ENCODE measurements at regions not wholly inside any gene's neighbourhood (a gene's known extent, or its start where the extent isn't known, plus 50 kb on each side); places are given as distances from the start of the nearest gene placed in this dataset.
"Not testable (repeated sequence)": the region's sequence is repeated elsewhere in the genome, so short reads cannot be mapped to it uniquely, and the experiment has no call there.

DNA sequence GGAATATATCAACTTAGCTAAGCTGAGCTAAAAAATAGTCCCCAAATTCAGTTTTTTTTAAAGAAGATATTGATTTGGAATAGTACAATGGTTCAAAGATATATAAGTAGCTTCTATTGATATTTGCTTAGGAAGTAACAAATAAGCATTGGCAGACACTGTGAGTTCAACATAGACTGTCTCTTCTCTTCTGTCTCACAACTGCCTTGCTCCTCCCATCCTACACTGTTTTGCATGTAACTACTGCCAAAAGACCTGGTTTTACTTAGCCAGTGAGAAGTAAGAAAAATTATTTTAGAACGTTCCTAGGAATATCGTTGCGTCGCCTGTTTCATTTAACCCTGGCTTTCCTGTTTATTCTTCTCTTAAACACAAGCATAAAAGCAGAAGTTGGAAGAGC lies 859.0 kb upstream of the SPRY2 start:
- H3K27ac ChIP-seq, result no peak overlapping the region

DNA sequence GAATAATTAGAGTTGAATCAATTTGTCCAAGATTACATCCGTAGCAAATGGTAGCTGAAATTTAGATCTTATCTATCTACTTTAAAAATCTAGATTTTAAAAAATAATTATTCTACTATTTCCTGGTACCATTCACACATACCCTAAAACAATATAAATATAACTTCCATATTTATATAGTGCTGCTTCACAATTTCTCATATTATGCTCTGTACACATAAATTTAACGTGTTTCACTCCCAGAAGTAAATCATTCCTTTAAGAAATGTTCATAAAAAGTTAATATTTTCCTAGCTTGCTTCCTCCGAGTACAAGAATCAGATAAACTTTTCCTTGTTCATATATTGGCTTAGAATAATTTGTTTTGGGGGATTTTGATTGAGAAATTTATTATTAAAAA lies 857.0 kb upstream of the SPRY2 start:
- Histone ChIP-seq H3K36me3 (ENCODE audit: insufficient read depth, low read length) (no peaks in the 10 kb centered on the region), H3K9me3 (ENCODE audit: low read depth, low read length) (no peaks in the 10 kb centered on the region), H3K27ac (no peak overlapping the region), H3K4me3 (no peak overlapping the region), H3K9ac (ENCODE audit: insufficient read length) (no peak overlapping the region)
- no peak for TF ChIP-seq POLR2AphosphoS5 (IDR thresholded peaks at IDR 0.05; ENCODE audit: borderline replicate concordance, low read depth, low read length)
- TF ChIP-seq FOXP2 (optimal IDR thresholded peaks at IDR 0.05; ENCODE audit: control extremely low read depth, extremely low read length, insufficient read depth), result no peak
- TF ChIP-seq EZH2 (IDR thresholded peaks at IDR 0.05), result no peak
- DNase-seq (ENCODE audit: low read depth, low spot score), result no peak

More for the DNA sequence above, 859.0 kb upstream of the SPRY2 start:
- Histone ChIP-seq H3K9ac (ENCODE audit: insufficient read length) (no peak overlapping the region), H3K36me3 (ENCODE audit: insufficient read depth, low read length) (no peaks in the 10 kb centered on the region), H3K9me3 (ENCODE audit: low read depth, low read length) (no peaks in the 10 kb centered on the region), H3K4me3 (no peak overlapping the region)
- no peak for DNase-seq (ENCODE audit: low read depth, low spot score)
- no peak for TF ChIP-seq POLR2AphosphoS5 (IDR thresholded peaks at IDR 0.05; ENCODE audit: borderline replicate concordance, low read depth, low read length)
- no peak for TF ChIP-seq EZH2 (IDR thresholded peaks at IDR 0.05)
- no peak for TF ChIP-seq FOXP2 (optimal IDR thresholded peaks at IDR 0.05; ENCODE audit: control extremely low read depth, extremely low read length, insufficient read depth)

DNA sequence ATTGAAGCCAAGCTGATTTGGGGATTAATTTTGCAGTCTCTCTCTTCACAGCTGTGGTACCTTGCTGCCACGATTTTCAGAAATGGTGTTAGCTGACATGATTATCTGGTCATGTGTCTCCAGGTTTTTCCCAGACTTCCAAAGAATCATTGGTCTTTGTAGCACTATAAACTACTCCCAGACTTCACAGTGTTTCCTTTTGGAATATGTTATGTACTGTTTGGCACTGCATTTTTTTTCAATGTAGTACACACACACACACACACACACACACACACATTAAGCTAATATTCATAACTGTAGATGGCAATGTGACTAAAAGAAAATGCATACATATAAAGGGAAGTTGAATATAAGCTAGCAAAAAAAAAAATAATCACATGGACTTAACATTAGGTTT lies 856.6 kb upstream of the SPRY2 start:
- no peak overlapping the region for H3K4me3 ChIP-seq
- no peak overlapping the region for H3K27ac ChIP-seq
- no peaks in the 10 kb centered on the region for H3K9me3 ChIP-seq (ENCODE audit: low read depth, low read length)
- H3K36me3 ChIP-seq (ENCODE audit: insufficient read depth, low read length), result no peaks in the 10 kb centered on the region
- TF ChIP-seq POLR2AphosphoS5 (IDR thresholded peaks at IDR 0.05; ENCODE audit: borderline replicate concordance, low read depth, low read length), result no peak
- no peak for TF ChIP-seq FOXP2 (optimal IDR thresholded peaks at IDR 0.05; ENCODE audit: control extremely low read depth, extremely low read length, insufficient read depth)
- no peak for TF ChIP-seq EZH2 (IDR thresholded peaks at IDR 0.05)
- no peak for DNase-seq (ENCODE audit: low read depth, low spot score)
- no peak overlapping the region for H3K9ac ChIP-seq (ENCODE audit: insufficient read length)

DNA sequence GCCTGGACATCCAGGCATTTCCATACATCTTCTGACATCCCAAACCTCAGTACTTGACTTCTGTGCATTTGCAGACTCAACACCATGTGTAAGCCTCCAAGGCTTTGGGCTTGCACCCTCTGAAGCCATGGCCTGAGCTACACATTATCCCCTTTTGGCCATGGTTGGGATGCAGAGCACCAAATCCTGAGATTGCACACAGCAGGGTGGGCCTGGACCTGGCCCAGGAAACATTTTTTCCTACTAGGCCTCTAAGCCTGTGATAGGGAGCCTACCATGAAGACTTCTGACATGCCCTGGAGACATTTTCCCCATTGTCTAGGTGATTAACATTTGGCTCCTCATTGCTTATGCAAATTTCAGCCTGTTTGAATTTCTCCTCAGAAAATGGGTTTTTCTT lies 853.4 kb upstream of the SPRY2 start:
- no peak for DNase-seq (ENCODE audit: low read depth, low spot score)
- Histone ChIP-seq H3K27ac (no peak overlapping the region), H3K4me3 (no peak overlapping the region), H3K36me3 (ENCODE audit: insufficient read depth, low read length) (no peaks in the 10 kb centered on the region), H3K9ac (ENCODE audit: insufficient read length) (no peak overlapping the region), H3K9me3 (ENCODE audit: low read depth, low read length) (no peaks in the 10 kb centered on the region)
- no peak for TF ChIP-seq EZH2 (IDR thresholded peaks at IDR 0.05)
- TF ChIP-seq FOXP2 (optimal IDR thresholded peaks at IDR 0.05; ENCODE audit: control extremely low read depth, extremely low read length, insufficient read depth), result no peak
- TF ChIP-seq POLR2AphosphoS5 (IDR thresholded peaks at IDR 0.05; ENCODE audit: borderline replicate concordance, low read depth, low read length), result no peak

DNA sequence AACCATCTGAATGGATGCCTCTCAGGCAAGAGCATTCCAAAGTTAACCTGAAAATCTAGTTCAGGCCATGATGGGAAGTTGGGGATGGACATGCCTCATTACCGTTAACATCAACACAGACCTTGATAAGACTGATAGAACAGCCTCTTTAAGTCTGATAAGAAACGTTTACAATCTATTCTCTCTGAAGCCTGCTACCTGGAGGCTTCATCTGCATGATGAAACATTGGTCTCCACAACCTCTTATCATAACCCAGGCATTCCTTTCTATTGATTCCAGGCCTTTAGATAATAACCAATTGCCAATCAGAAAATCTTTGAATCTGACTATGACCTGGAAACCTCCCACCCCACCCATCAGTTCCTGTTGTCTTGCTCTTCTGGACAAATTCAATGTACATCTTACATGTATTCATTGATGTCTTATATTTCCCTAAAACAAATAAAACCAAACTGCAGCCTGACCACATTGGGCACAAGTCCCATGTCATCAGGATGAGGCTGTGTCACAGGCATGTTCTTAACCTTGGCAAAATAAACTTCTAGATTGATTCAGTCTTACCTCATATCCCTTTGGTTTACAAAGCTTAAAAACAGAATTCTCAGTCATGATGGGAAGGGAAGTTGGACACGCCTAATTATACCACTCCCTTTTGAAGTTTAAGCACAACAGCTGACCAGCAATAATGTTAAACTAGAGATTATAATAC lies 843.8 kb upstream of the SPRY2 start:
- no peak overlapping the region for H3K4me3 ChIP-seq
- no peak overlapping the region for H3K9ac ChIP-seq (ENCODE audit: insufficient read length)
- no peak for DNase-seq (ENCODE audit: low read depth, low spot score)
- no peak overlapping the region for H3K27ac ChIP-seq
- H3K36me3 ChIP-seq (ENCODE audit: insufficient read depth, low read length), result no peaks in the 10 kb centered on the region
- TF ChIP-seq EZH2 (IDR thresholded peaks at IDR 0.05) (no peak), POLR2AphosphoS5 (IDR thresholded peaks at IDR 0.05; ENCODE audit: borderline replicate concordance, low read depth, low read length) (no peak), FOXP2 (optimal IDR thresholded peaks at IDR 0.05; ENCODE audit: control extremely low read depth, extremely low read length, insufficient read depth) (no peak)
- no peaks in the 10 kb centered on the region for H3K9me3 ChIP-seq (ENCODE audit: low read depth, low read length)

DNA sequence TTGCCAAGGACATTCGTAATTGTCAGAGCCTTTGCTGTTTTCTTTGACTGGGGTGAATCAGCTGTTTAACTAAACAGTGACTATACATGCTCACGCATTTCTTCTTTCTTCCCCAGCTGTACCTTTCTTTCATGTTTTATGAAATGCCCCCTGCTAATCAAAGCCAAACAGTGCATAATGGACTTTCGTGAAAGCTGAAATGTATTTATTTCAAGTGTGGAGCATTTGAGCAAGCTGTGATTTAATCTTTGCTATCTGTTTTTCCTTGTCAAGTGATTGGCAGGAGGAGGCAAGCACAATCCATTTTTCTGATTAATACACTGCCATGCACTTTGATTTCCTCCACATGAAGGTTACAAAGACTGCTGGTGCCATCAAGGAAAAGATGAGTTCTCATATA lies 831.7 kb upstream of the SPRY2 start:
- no peak overlapping the region for H3K4me3 ChIP-seq
- DNase-seq (ENCODE audit: low read depth, low spot score), result no peak
- H3K27ac ChIP-seq, result no peak overlapping the region
- H3K36me3 ChIP-seq (ENCODE audit: insufficient read depth, low read length), result no peaks in the 10 kb centered on the region
- H3K9me3 ChIP-seq (ENCODE audit: low read depth, low read length), result no peaks in the 10 kb centered on the region
- TF ChIP-seq POLR2AphosphoS5 (IDR thresholded peaks at IDR 0.05; ENCODE audit: borderline replicate concordance, low read depth, low read length) (no peak), FOXP2 (optimal IDR thresholded peaks at IDR 0.05; ENCODE audit: control extremely low read depth, extremely low read length, insufficient read depth) (no peak), EZH2 (IDR thresholded peaks at IDR 0.05) (no peak)
- H3K9ac ChIP-seq (ENCODE audit: insufficient read length), result no peak overlapping the region

DNA sequence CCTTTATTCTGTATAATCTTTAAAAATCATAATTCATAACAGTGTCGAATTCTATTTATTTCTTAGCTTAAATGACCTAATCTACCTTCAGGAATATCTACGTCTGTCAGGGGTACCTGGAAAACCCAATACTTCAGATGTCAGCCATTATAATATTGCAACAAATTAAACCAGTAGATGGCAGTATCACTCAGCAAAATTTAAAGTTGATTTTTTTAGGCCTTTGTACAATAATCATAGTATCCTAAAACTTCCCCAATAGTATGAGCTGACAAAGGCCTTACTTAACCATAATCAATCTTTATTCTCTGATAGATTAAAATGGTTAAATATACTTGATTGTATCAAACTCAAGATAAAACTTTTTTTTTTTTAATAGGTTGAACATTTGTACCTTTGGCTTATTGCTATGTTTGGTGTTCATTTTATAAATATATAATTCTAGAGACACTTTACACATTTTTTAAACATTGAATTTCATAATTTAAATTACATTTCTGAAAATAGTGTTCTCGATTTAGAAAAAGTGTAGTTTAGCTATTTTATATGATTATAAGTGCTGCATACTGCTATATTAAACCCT lies 830.2 kb upstream of the SPRY2 start:
- DNase-seq (ENCODE audit: low read depth, low spot score), result no peak
- TF ChIP-seq EZH2 (IDR thresholded peaks at IDR 0.05), result no peak
- no peak for TF ChIP-seq FOXP2 (optimal IDR thresholded peaks at IDR 0.05; ENCODE audit: control extremely low read depth, extremely low read length, insufficient read depth)
- no peak for TF ChIP-seq POLR2AphosphoS5 (IDR thresholded peaks at IDR 0.05; ENCODE audit: borderline replicate concordance, low read depth, low read length)

DNA sequence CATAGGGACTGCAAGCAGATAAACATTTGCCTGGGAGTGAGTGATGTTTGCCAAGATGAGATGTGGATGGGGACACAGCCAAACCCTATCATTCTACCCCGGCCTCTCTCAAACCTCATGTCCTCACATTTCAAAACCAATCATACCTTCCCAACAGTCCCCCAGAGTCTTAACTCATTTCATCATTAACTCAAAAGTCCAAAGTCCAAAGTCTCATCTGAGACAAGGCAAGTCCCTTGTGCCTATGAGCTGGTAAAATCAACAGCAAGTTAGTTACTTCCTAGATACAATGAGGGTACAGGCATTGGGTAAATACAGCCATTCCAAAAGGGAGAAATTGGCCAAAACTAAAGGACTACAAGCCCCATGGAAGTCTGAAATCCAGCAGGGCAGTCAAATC lies 822.9 kb upstream of the SPRY2 start:
- not testable (repeated sequence) for H3K36me3 ChIP-seq (ENCODE audit: insufficient read depth, low read length); DNase-seq (ENCODE audit: low read depth, low spot score); H3K9ac ChIP-seq (ENCODE audit: insufficient read length); H3K9me3 ChIP-seq (ENCODE audit: low read depth, low read length); H3K4me3 ChIP-seq; H3K27ac ChIP-seq

More for the DNA sequence above, 830.2 kb upstream of the SPRY2 start:
- Histone ChIP-seq H3K4me3 (no peak overlapping the region), H3K9ac (ENCODE audit: insufficient read length) (no peak overlapping the region), H3K9me3 (ENCODE audit: low read depth, low read length) (no peaks in the 10 kb centered on the region), H3K36me3 (ENCODE audit: insufficient read depth, low read length) (no peaks in the 10 kb centered on the region), H3K27ac (no peak overlapping the region)

DNA sequence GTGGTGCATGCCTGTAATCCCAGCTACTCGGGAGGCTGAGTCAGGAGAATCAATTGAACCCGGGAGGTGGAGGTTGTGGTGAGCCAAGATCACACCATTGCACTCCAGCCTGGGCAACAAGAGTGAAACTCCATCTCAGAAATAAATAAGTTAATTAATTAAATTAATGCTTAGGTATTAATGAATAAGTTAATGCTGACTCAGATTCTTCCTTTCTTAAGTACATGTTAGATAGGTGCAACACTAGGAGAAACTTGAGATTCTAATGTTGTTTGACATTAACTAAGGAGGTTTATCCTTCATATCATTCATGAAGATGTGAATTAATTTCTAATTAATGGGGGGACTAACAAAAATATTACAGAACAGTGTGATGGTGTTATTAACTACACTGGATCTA lies 812.6 kb upstream of the SPRY2 start:
- no peak overlapping the region for H3K4me3 ChIP-seq
- H3K9ac ChIP-seq (ENCODE audit: insufficient read length), result no peak overlapping the region
- no peaks in the 10 kb centered on the region for H3K9me3 ChIP-seq (ENCODE audit: low read depth, low read length)
- H3K27ac ChIP-seq, result no peak overlapping the region
- TF ChIP-seq POLR2AphosphoS5 (IDR thresholded peaks at IDR 0.05; ENCODE audit: borderline replicate concordance, low read depth, low read length), result no peak
- no peak for TF ChIP-seq FOXP2 (optimal IDR thresholded peaks at IDR 0.05; ENCODE audit: control extremely low read depth, extremely low read length, insufficient read depth)
- TF ChIP-seq EZH2 (IDR thresholded peaks at IDR 0.05), result no peak
- DNase-seq (ENCODE audit: low read depth, low spot score), result no peak
- no peaks in the 10 kb centered on the region for H3K36me3 ChIP-seq (ENCODE audit: insufficient read depth, low read length)

Measured in SK-N-MC (cell line).